ENCODE measurements at regions not wholly inside any gene's neighbourhood (a gene's known extent, or its start where the extent isn't known, plus 50 kb on each side); places are given as distances from the start of the nearest gene placed in this dataset.

DNA sequence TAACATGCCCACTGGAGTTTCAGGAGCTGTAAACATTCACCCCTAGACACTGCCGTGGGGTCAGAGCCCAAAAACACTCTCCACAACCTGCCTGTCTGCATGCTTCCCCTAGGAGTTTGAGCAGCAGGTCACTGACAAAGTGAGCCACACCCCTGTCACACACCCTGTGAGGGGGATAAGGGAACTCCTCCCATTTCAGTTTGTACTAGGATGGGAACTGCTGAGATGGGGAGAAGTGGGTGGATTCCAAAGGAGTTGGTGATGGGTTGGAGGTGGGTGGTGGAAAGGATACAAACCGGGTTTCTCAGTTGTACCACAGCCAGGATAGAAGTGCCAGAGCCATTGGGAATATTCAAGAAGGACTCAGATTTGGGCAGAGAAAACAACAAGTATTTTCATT is 140.2 kb downstream of the MIS18A start:
- Histone ChIP-seq H3K9me3 (ENCODE audit: low read length) (no peaks in the 10 kb centered on the region), H3K4me1 (ENCODE audit: insufficient read depth, low read length) (no peaks in the 10 kb centered on the region), H3K9ac (ENCODE audit: insufficient read depth, low read depth, low read length) (no peak overlapping the region), H3K79me2 (ENCODE audit: insufficient read depth, low read length) (no peaks in the 10 kb centered on the region), H4K20me1 (ENCODE audit: insufficient read depth, low read length) (no peaks in the 10 kb centered on the region), H3K4me2 (ENCODE audit: low read depth, low read length) (no peak overlapping the region), H3K4me3 (replicated peaks in 1 of 3; ENCODE audit: insufficient read depth in 1 of 3, low read depth in 2 of 3, low read length in 3 of 3) (no peak overlapping the region), H3K36me3 (replicated peaks in 1 of 2; ENCODE audit: control insufficient read depth in 1 of 2, insufficient read depth in 2 of 2, low read length in 2 of 2) (no peaks in the 10 kb centered on the region), H2AFZ (ENCODE audit: low read length) (no peak overlapping the region), H3K27ac (ENCODE audit: extremely low read length, insufficient read depth, low read length) (no peak overlapping the region), H3K27me3 (ENCODE audit: control insufficient read depth in 1 of 2, insufficient read depth in 2 of 2, low read length in 2 of 2) (peaks cover 0 to 3% of the 10 kb centered on the region in 2 experiments; a peak in 1 of 5 replicates)
- no TSS peak for BruUV-seq (replicated peaks)
- DNase-seq (ENCODE audit: low spot score) (no peak), FAIRE-seq (no peak), ATAC-seq (no peak)
- TF ChIP-seq ZNF124 (CRISPR knock-in tag; IDR thresholded peaks at IDR 0.05) (no peak), SIX1 (CRISPR knock-in tag; IDR thresholded peaks at IDR 0.05; ENCODE audit: borderline replicate concordance) (no peak), HHEX (CRISPR knock-in tag; IDR thresholded peaks at IDR 0.05) (no peak), IRX3 (CRISPR knock-in tag; IDR thresholded peaks at IDR 0.05; ENCODE audit: borderline replicate concordance, low read depth) (no peak), DMAP1 (CRISPR knock-in tag; IDR thresholded peaks at IDR 0.05) (no peak), ZNF136 (CRISPR knock-in tag; IDR thresholded peaks at IDR 0.05; ENCODE audit: low read depth) (no peak)
- ChIA-PET CTCF (ENCODE audit: low intra/inter-chr PET ratio, low total read pairs) (no interaction called here), POLR2A (no interaction called here)
- in situ Hi-C loops (cut with HindIII; ENCODE audit: extremely low pct_ligation_motif_present, low pct_unique_long_range_greater_than_20kb): no loop called here
- intact Hi-C loops (cut with micrococcal nuclease; ENCODE audit: unreplicated experiment): no loop called here
- 35% methylated on average over 2 of the region's 2 CpGs for WGBS (ENCODE audit: low lambda C conversion rate)

GRCh38 chr21:32137931-32138330 is 140.9 kb downstream of the MIS18A start:
- FAIRE-seq: no peak
- Histone ChIP-seq H3K27me3 (ENCODE audit: control insufficient read depth in 1 of 2, insufficient read depth in 2 of 2, low read length in 2 of 2) (peaks cover 0 to 3% of the 10 kb centered on the region in 2 experiments; a peak in 1 of 5 replicates), H3K9me3 (ENCODE audit: low read length) (no peaks in the 10 kb centered on the region), H3K4me3 (replicated peaks in 1 of 3; ENCODE audit: insufficient read depth in 1 of 3, low read depth in 2 of 3, low read length in 3 of 3) (no peak overlapping the region), H3K4me1 (ENCODE audit: insufficient read depth, low read length) (peaks cover 2% of the 10 kb centered on the region; the same call in 1 of the 2 replicates), H3K9ac (ENCODE audit: insufficient read depth, low read depth, low read length) (no peak overlapping the region), H3K36me3 (replicated peaks in 1 of 2; ENCODE audit: control insufficient read depth in 1 of 2, insufficient read depth in 2 of 2, low read length in 2 of 2) (no peaks in the 10 kb centered on the region), H3K4me2 (ENCODE audit: low read depth, low read length) (no peak overlapping the region), H2AFZ (ENCODE audit: low read length) (no peak overlapping the region), H3K79me2 (ENCODE audit: insufficient read depth, low read length) (no peaks in the 10 kb centered on the region), H4K20me1 (ENCODE audit: insufficient read depth, low read length) (no peaks in the 10 kb centered on the region), H3K27ac (ENCODE audit: extremely low read length, insufficient read depth, low read length) (no peak overlapping the region)
- POLR2A ChIA-PET: no interaction called here
- ATAC-seq: no peak
- in situ Hi-C loops (cut with HindIII; ENCODE audit: extremely low pct_ligation_motif_present, low pct_unique_long_range_greater_than_20kb): no loop called here
- no peak for DNase-seq (ENCODE audit: low spot score)
- BruUV-seq (replicated peaks): no TSS peak
- TF ChIP-seq ZNF564 (CRISPR knock-in tag; IDR thresholded peaks at IDR 0.05) (no peak), HNRNPLL (IDR thresholded peaks at IDR 0.05; ENCODE audit: low read depth, low read length, poor library complexity, severe bottlenecking) (no peak), ZNF17 (CRISPR knock-in tag; IDR thresholded peaks at IDR 0.05) (no peak)
- 0% methylated on average over 2 of the region's 9 CpGs for WGBS (ENCODE audit: low lambda C conversion rate)
- CTCF ChIA-PET (ENCODE audit: low intra/inter-chr PET ratio, low total read pairs): no interaction called here
- intact Hi-C loops (cut with micrococcal nuclease; ENCODE audit: unreplicated experiment): no loop called here
